Neuronal stem cell (in vitro differentiated cells): ENCODE measurements at regions not wholly inside any gene's neighbourhood (a gene's known extent, or its start where the extent isn't known, plus 50 kb on each side); places are given as distances from the start of the nearest gene placed in this dataset.

ENCODE experiments used
- DNase-seq: peaks from one replicate; pipeline ENCODE4 v3.0.0-alpha.2; 2013; ENCODE audit warnings: low spot score
- H2AFZ ChIP-seq: one replicate; pipeline ENCODE4 v1.6.1; 2013; ENCODE audit warnings: mild to moderate bottlenecking, low read length, inconsistent platforms
- H2AK5ac ChIP-seq: 2 replicates; pipeline ENCODE4 v1.6.1; 2013; ENCODE audit warnings: low read depth, mild to moderate bottlenecking, inconsistent platforms, low read length, moderate library complexity, mixed read lengths
- H2BK120ac ChIP-seq: 2 replicates; pipeline ENCODE4 v1.6.1; 2013; ENCODE audit warnings: low read depth, mild to moderate bottlenecking, inconsistent platforms, low read length, moderate library complexity, mixed read lengths
- H2BK12ac ChIP-seq: one replicate; pipeline ENCODE4 v1.6.1; 2013; ENCODE audit warnings: low read length, inconsistent platforms
- H2BK15ac ChIP-seq: 2 replicates; pipeline ENCODE4 v1.6.1; 2013; ENCODE audit warnings: mild to moderate bottlenecking, low read length, inconsistent platforms, mixed read lengths
- H2BK5ac ChIP-seq: one replicate; pipeline ENCODE4 v1.6.1; 2013; ENCODE audit warnings: inconsistent platforms, mild to moderate bottlenecking, low read length, moderate library complexity
- H3K14ac ChIP-seq: one replicate; pipeline ENCODE4 v1.6.1; 2013; ENCODE audit warnings: low read length, inconsistent platforms
- H3K18ac ChIP-seq: 2 replicates; pipeline ENCODE4 v1.6.1; 2013; ENCODE audit warnings: low read length, inconsistent platforms
- H3K23ac ChIP-seq: 2 replicates; pipeline ENCODE4 v1.6.1; 2013; ENCODE audit warnings: low read depth, mild to moderate bottlenecking, mixed read lengths, low read length, inconsistent platforms; ENCODE audit not compliant: poor library complexity
- H3K27ac ChIP-seq: replicated peaks from 3 replicates; pipeline ENCODE4 v1.5.1; 2013; ENCODE audit warnings: low read length, inconsistent platforms
- H3K27me3 ChIP-seq, 3 experiments: 2 replicates each; pipeline ENCODE4 v1.6.1; 2013; ENCODE audit warnings: low read length in 3 of 3, mild to moderate bottlenecking in 2 of 3, inconsistent platforms in 1 of 3, low read depth in 1 of 3, mixed read lengths in 1 of 3, moderate library complexity in 1 of 3; ENCODE audit not compliant: control insufficient read depth in 3 of 3, insufficient read depth in 3 of 3
- H3K36me3 ChIP-seq, 2 donors: replicated peaks in 1 of 2; 2 replicates each; pipeline ENCODE4 v1.6.1; 2013; ENCODE audit warnings: low read length in 2 of 2; ENCODE audit not compliant: control insufficient read depth in 2 of 2, insufficient read depth in 2 of 2
- H3K4ac ChIP-seq: 2 replicates; pipeline ENCODE4 v1.6.1; 2013; ENCODE audit warnings: inconsistent platforms, mild to moderate bottlenecking, low read length, moderate library complexity
- H3K4me1 ChIP-seq, 2 donors: 1 replicate in 1 of 2; 2 replicates in 1 of 2; pipeline ENCODE4 v1.6.1; 2013; ENCODE audit warnings: low read length in 2 of 2, low read depth in 1 of 2; ENCODE audit not compliant: control insufficient read depth in 2 of 2, insufficient read depth in 1 of 2
- H3K4me2 ChIP-seq: one replicate; pipeline ENCODE4 v1.6.1; 2013; ENCODE audit warnings: mild to moderate bottlenecking, low read length, inconsistent platforms; ENCODE audit not compliant: insufficient read depth, poor library complexity, severe bottlenecking
- H3K4me3 ChIP-seq, 2 donors: 2 replicates each; pipeline ENCODE4 v1.5.1; 2013; ENCODE audit warnings: low read length in 2 of 2, mild to moderate bottlenecking in 2 of 2, inconsistent platforms in 1 of 2, moderate library complexity in 1 of 2
- H3K79me1 ChIP-seq: one replicate; pipeline ENCODE4 v1.6.1; 2013; ENCODE audit warnings: low read depth, mild to moderate bottlenecking, inconsistent platforms, low read length, moderate library complexity
- H3K9ac ChIP-seq: one replicate; pipeline ENCODE4 v1.6.1; 2013; ENCODE audit warnings: mild to moderate bottlenecking, low read depth, low read length, inconsistent platforms; ENCODE audit not compliant: poor library complexity
- H3K9me3 ChIP-seq, 2 donors: replicated peaks in 1 of 2; 2 replicates each; pipeline versions ENCODE3 to v1.6.1; 2013; ENCODE audit warnings: low read length in 2 of 2, mild to moderate bottlenecking in 2 of 2, inconsistent platforms in 1 of 2, low read depth in 1 of 2, mixed read lengths in 1 of 2, moderate library complexity in 1 of 2; ENCODE audit not compliant: control insufficient read depth in 2 of 2, insufficient read depth in 1 of 2
- H4K8ac ChIP-seq: one replicate; pipeline ENCODE4 v1.6.1; 2013; ENCODE audit warnings: low read depth, mild to moderate bottlenecking, inconsistent platforms, low read length, moderate library complexity
- H4K91ac ChIP-seq: one replicate; pipeline ENCODE4 v1.6.1; 2013; ENCODE audit warnings: low read length, low read depth, mild to moderate bottlenecking, inconsistent platforms; ENCODE audit not compliant: poor library complexity
- WGBS, 2 donors: extraction: QIAGEN DNeasy Blood & Tissue Kit; methylation state at CpG; one replicate each; pipeline ENCODE4 v1.1.7; 2013; ENCODE audit warnings: missing lambda C conversion rate in 2 of 2, mixed read lengths in 1 of 2; ENCODE audit not compliant: insufficient read length in 2 of 2, insufficient replicate concordance in 1 of 2; ENCODE audit errors: extremely low coverage in 2 of 2; 5-methylcytosine and 5-hydroxymethylcytosine counted together

GRCh38 chr17:34146440-34147043, 108.5 kb upstream of the CCL2 start:
- Histone ChIP-seq H3K4ac (no peak overlapping the region), H2BK120ac (no peak overlapping the region), H4K91ac (no peak overlapping the region), H2BK12ac (no peak overlapping the region), H3K23ac (no peak overlapping the region), H3K9ac (peak overlapping the region; percentile 5), H2AK5ac (no peak overlapping the region), H2BK5ac (no peak overlapping the region), H2AFZ (no peak overlapping the region), H3K79me1 (no peaks in the 10 kb centered on the region), H3K27me3 (no peaks in the 10 kb centered on the region), H4K8ac (no peak overlapping the region), H2BK15ac (no peak overlapping the region), H3K4me3 (no peak overlapping the region), H3K4me2 (no peak overlapping the region), H3K9me3 (no peaks in the 10 kb centered on the region), H3K4me1 (no peaks in the 10 kb centered on the region), H3K14ac (no peak overlapping the region), H3K36me3 (no peaks in the 10 kb centered on the region), H3K18ac (no peak overlapping the region), H3K27ac (no peak overlapping the region)
- peak; percentile 27 for DNase-seq
- no CpG with 5 or more reads among the region's 5 CpGs for WGBS, 2 donors

GRCh38 chr17:34151102-34151501, 104.0 kb upstream of the CCL2 start:
- no peaks in the 10 kb centered on the region for H3K79me1 ChIP-seq
- H3K4me3 ChIP-seq, result no peak overlapping the region
- no peak overlapping the region for H2AK5ac ChIP-seq
- H3K4me2 ChIP-seq, result no peak overlapping the region
- H2BK15ac ChIP-seq, result no peak overlapping the region
- DNase-seq, result no peak
- no peak overlapping the region for H4K8ac ChIP-seq
- H2AFZ ChIP-seq, result no peak overlapping the region
- no peak overlapping the region for H3K9ac ChIP-seq
- H3K23ac ChIP-seq, result no peak overlapping the region
- H3K27me3 ChIP-seq, result peaks cover 0 to 8% (median 8%) of the 10 kb centered on the region in 3 experiments
- no peak overlapping the region for H3K14ac ChIP-seq
- no peak overlapping the region for H3K27ac ChIP-seq
- H3K18ac ChIP-seq, result no peak overlapping the region
- H3K9me3 ChIP-seq, result no peaks in the 10 kb centered on the region
- H3K4me1 ChIP-seq, result peaks cover 0 to 17% of the 10 kb centered on the region in 2 donors
- WGBS, 2 donors, result no CpG with 5 or more reads among the region's 2 CpGs
- H3K36me3 ChIP-seq, result no peaks in the 10 kb centered on the region
- no peak overlapping the region for H3K4ac ChIP-seq
- no peak overlapping the region for H2BK12ac ChIP-seq
- no peak overlapping the region for H4K91ac ChIP-seq
- H2BK5ac ChIP-seq, result no peak overlapping the region
- no peak overlapping the region for H2BK120ac ChIP-seq

DNA sequence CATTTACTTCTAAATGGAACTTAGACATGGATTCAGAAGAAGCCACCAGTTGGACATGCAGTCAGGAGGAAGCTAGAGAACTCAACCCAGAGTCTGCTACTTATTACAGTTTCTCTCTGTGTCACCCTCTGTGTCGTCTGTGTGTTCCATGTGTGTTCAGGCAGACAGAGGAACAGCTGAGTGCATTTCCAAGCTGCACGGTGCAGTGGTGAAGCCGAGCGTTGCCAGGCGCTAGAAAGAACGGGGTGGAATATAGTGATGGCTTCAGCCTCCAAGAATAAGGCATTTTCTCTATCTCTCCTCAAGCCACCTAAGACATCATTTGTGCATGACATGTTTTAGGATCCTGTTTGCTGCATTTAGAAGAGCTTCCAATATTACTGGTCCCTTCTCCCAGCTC, 101.1 kb upstream of the CCL2 start:
- Histone ChIP-seq H3K27me3 (peaks cover 0 to 34% (median 14%) of the 10 kb centered on the region in 3 experiments), H2AK5ac (no peak overlapping the region), H3K9me3 (no peaks in the 10 kb centered on the region), H3K9ac (no peak overlapping the region), H2AFZ (no peak overlapping the region), H3K36me3 (no peaks in the 10 kb centered on the region), H3K4me2 (no peak overlapping the region), H3K23ac (no peak overlapping the region), H3K18ac (no peak overlapping the region), H2BK5ac (no peak overlapping the region), H2BK120ac (no peak overlapping the region), H3K27ac (no peak overlapping the region), H4K91ac (no peak overlapping the region), H4K8ac (no peak overlapping the region), H2BK15ac (no peak overlapping the region), H3K4me1 (peaks cover 0 to 26% of the 10 kb centered on the region in 2 donors), H3K14ac (no peak overlapping the region), H3K4ac (no peak overlapping the region), H3K4me3 (no peak overlapping the region), H3K79me1 (no peaks in the 10 kb centered on the region), H2BK12ac (no peak overlapping the region)
- WGBS, 2 donors, result no CpG with 5 or more reads among the region's 6 CpGs
- no peak for DNase-seq

DNA sequence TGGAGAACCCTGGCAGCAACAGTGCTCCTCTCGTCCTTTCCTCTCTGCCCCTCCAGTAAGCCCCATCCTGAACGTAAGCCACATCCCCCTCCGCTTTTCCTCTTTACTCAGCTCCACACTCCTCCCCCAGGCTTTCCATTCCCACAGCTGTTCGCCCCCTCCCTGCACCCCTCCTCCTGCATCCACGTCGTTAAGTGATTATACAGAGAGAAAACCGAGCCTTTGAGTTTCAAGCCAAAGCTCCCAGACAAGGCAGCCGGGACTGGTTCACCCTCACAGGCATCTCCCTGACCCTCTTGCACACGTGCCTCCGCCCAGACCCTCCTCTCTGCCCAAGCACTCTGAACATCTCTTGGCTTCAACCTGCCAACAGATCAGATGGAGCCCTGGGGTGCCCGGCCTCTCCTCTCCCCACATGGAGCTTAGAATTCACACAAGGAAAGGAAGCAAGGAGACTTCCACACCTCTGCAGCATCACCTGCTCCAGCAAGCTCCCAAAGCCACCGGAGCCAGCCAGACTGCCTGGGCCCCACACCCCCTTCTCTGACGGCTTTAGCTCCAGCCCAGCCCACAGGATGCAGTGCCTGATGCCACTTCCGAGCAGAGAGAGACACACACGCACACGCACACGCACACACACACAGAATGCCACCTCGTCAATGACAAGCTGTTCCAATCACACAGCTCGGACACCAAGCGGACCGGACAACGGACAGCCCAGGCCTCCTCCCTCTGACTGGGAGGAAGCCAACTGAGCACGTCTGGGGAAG, 99.9 kb upstream of the CCL2 start:
- no peak overlapping the region for H4K8ac ChIP-seq
- no peak for DNase-seq

More for the DNA sequence above, 99.9 kb upstream of the CCL2 start:
- peaks cover 0 to 26% of the 10 kb centered on the region in 2 donors for H3K4me1 ChIP-seq
- peak overlapping the region; percentile 66 for H3K14ac ChIP-seq
- H2BK5ac ChIP-seq, result no peak overlapping the region
- no CpG with 5 or more reads among the region's 23 CpGs for WGBS, 2 donors
- H4K91ac ChIP-seq, result no peak overlapping the region
- no peak overlapping the region for H3K4me3 ChIP-seq
- H3K36me3 ChIP-seq, result no peaks in the 10 kb centered on the region
- no peak overlapping the region for H2AFZ ChIP-seq
- H3K27ac ChIP-seq, result no peak overlapping the region
- H2BK12ac ChIP-seq, result peak overlapping the region; percentile 68
- H3K23ac ChIP-seq, result no peak overlapping the region
- H3K27me3 ChIP-seq, result peaks cover 0 to 34% (median 14%) of the 10 kb centered on the region in 3 experiments
- H2BK15ac ChIP-seq, result peak overlapping the region; percentile 90
- H3K9ac ChIP-seq, result peak overlapping the region; percentile 9
- H3K4ac ChIP-seq, result no peak overlapping the region
- no peaks in the 10 kb centered on the region for H3K79me1 ChIP-seq
- peak overlapping the region; percentile 72 for H3K18ac ChIP-seq
- H2BK120ac ChIP-seq, result no peak overlapping the region
- no peaks in the 10 kb centered on the region for H3K9me3 ChIP-seq
- peak overlapping the region; percentile 92 for H2AK5ac ChIP-seq
- no peak overlapping the region for H3K4me2 ChIP-seq
